ENCODE measurements at regions not wholly inside any gene's neighbourhood (a gene's known extent, or its start where the extent isn't known, plus 50 kb on each side); places are given as distances from the start of the nearest gene placed in this dataset.
"Not testable (repeated sequence)": the region's sequence is repeated elsewhere in the genome, so short reads cannot be mapped to it uniquely, and the experiment has no call there.

DNA sequence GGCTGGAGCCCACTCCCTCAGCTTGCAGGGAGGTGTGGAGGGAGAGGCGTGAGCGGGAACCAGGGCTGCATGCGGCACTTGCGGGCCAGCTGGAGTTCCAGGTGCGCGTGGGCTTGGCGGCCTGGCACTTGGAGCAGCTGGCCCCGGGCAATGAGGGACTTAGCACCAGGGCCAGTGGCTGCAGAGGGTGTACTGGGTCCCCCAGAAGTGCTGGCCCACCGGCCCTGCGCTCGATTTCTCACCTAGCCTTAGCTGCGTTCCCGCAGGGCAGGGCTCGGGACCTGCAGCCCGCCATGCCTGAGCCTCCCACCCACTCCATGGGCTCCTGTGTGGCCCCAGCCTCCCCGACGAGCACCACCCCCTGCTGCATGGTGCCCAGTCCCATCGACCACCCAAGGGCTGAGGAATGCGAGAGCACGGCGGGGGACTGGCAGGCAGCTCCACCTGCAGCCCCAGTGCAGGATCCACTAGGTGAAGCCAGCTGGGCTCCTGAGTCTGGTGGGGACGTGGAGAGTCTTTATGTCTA, 584.1 kb upstream of the PTPRD start:
- TF ChIP-seq, protein P1, sequence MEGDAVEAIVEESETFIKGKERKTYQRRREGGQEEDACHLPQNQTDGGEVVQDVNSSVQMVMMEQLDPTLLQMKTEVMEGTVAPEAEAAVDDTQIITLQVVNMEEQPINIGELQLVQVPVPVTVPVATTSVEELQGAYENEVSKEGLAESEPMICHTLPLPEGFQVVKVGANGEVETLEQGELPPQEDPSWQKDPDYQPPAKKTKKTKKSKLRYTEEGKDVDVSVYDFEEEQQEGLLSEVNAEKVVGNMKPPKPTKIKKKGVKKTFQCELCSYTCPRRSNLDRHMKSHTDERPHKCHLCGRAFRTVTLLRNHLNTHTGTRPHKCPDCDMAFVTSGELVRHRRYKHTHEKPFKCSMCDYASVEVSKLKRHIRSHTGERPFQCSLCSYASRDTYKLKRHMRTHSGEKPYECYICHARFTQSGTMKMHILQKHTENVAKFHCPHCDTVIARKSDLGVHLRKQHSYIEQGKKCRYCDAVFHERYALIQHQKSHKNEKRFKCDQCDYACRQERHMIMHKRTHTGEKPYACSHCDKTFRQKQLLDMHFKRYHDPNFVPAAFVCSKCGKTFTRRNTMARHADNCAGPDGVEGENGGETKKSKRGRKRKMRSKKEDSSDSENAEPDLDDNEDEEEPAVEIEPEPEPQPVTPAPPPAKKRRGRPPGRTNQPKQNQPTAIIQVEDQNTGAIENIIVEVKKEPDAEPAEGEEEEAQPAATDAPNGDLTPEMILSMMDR (conservative IDR thresholded peaks at IDR 0.05; ENCODE audit: low read length): not testable (repeated sequence)
- TF ChIP-seq EZH2phosphoT487 (IDR thresholded peaks at IDR 0.05; ENCODE audit: borderline replicate concordance, low read depth, low read length): not testable (repeated sequence)

All from OCI-LY7 (cell line).